HCT116 (cell line): ENCODE measurements at regions not wholly inside any gene's neighbourhood (a gene's known extent, or its start where the extent isn't known, plus 50 kb on each side); places are given as distances from the start of the nearest gene placed in this dataset.

Source experiments
- EGR1 ChIP-seq: IDR thresholded peaks from 2 replicates; pipeline ENCODE4 v1.6.1; 2012; ENCODE audit warnings: low read depth
- EZH2 ChIP-seq: fragments of 200-600 bp; sonication (generic); IDR thresholded peaks from 2 replicates; pipeline ENCODE4 v1.6.1; 2017; ENCODE audit warnings: antibody characterized with exemption, mixed run types
- EZH2phosphoT487 ChIP-seq: fragments of 200-600 bp; IDR thresholded peaks from 2 replicates; pipeline ENCODE4 v1.6.1; 2018; ENCODE audit warnings: antibody characterized with exemption, borderline replicate concordance
- FOSL1 ChIP-seq: IDR thresholded peaks from 2 replicates; pipeline ENCODE4 v1.6.1; 2012; ENCODE audit warnings: low read depth
- JUND ChIP-seq: IDR thresholded peaks from 2 replicates; pipeline ENCODE4 v1.6.1; 2012
- POLR2A ChIP-seq: IDR thresholded peaks from 2 replicates; pipeline ENCODE4 v1.7.0; 2011; ENCODE audit warnings: borderline replicate concordance; ENCODE audit not compliant: insufficient read depth, insufficient read length; ENCODE audit errors: extremely low read depth
- POLR2AphosphoS5 ChIP-seq: IDR thresholded peaks from 2 replicates; pipeline ENCODE4 v1.6.1; 2011; ENCODE audit warnings: mild to moderate bottlenecking, low read depth, low read length, moderate library complexity
- RAD21 ChIP-seq: IDR thresholded peaks from 2 replicates; pipeline ENCODE4 v1.6.1; 2012; ENCODE audit warnings: low read depth, mild to moderate bottlenecking
- TCF7L2 ChIP-seq: IDR thresholded peaks from 2 replicates; pipeline ENCODE4 v1.7.0; 2011; ENCODE audit warnings: borderline replicate concordance, inconsistent platforms; ENCODE audit not compliant: insufficient read depth, insufficient read length; ENCODE audit errors: extremely low read depth
- YY1 ChIP-seq: IDR thresholded peaks from 2 replicates; pipeline ENCODE4 v1.6.1; 2011; ENCODE audit warnings: low read length, low read depth, moderate library complexity, mild to moderate bottlenecking; ENCODE audit not compliant: insufficient replicate concordance; ENCODE audit errors: extremely low read depth
- TF ChIP-seq, protein P1 (sequence below), 3 experiments: fragments of 200-600 bp in 1 of 3; sonication (generic) in 1 of 3; IDR thresholded peaks in 2 of 3; conservative IDR thresholded peaks in 1 of 3; 2 replicates each; pipeline ENCODE4 v1.5.1; 2012 to 2017; ENCODE audit warnings: low read depth in 2 of 3, low read length in 2 of 3, antibody characterized with exemption in 1 of 3, borderline replicate concordance in 1 of 3, control low read depth in 1 of 3, mild to moderate bottlenecking in 1 of 3, mixed read lengths in 1 of 3, mixed run types in 1 of 3, moderate library complexity in 1 of 3; ENCODE audit not compliant: insufficient read depth in 1 of 3
- TF ChIP-seq, protein P2 (sequence below): IDR thresholded peaks from 2 replicates; pipeline ENCODE4 v1.6.1; 2012
- TF ChIP-seq, protein P3 (sequence below): IDR thresholded peaks from 2 replicates; pipeline ENCODE4 v1.6.1; 2012; ENCODE audit warnings: low read depth
- TF ChIP-seq, protein P4 (sequence below): IDR thresholded peaks from 2 replicates; pipeline ENCODE4 v1.6.1; 2012

DNA sequence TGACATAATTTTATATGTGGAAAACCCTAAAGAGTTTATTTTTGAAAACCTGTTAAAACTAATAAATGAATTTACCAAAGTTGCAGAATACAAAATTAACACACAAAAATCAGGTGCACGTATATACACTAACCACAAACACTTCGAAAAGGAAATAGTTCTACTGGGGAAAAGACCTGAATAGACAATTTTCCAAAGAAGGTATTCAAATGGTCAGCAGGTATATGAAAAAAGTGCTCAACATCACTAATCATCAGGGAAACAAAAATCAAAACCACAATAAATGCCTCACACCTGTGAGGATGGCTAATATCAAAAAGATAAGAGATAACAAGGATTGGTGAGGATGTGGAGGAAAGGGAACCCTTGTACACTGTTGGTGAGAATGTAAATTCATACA is 110.6 kb downstream of the PXDC1 start:
- TF ChIP-seq, protein P1, sequence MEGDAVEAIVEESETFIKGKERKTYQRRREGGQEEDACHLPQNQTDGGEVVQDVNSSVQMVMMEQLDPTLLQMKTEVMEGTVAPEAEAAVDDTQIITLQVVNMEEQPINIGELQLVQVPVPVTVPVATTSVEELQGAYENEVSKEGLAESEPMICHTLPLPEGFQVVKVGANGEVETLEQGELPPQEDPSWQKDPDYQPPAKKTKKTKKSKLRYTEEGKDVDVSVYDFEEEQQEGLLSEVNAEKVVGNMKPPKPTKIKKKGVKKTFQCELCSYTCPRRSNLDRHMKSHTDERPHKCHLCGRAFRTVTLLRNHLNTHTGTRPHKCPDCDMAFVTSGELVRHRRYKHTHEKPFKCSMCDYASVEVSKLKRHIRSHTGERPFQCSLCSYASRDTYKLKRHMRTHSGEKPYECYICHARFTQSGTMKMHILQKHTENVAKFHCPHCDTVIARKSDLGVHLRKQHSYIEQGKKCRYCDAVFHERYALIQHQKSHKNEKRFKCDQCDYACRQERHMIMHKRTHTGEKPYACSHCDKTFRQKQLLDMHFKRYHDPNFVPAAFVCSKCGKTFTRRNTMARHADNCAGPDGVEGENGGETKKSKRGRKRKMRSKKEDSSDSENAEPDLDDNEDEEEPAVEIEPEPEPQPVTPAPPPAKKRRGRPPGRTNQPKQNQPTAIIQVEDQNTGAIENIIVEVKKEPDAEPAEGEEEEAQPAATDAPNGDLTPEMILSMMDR (IDR thresholded peaks at IDR 0.05 in 2 of 3, conservative IDR thresholded peaks at IDR 0.05 in 1 of 3; ENCODE audit: borderline replicate concordance in 1 of 3, insufficient read depth in 1 of 3, low read depth in 2 of 3, low read length in 2 of 3) = no peak
- no peak for TF ChIP-seq TCF7L2
- no peak for TF ChIP-seq POLR2AphosphoS5
- no peak for TF ChIP-seq EZH2
- TF ChIP-seq, protein P2, sequence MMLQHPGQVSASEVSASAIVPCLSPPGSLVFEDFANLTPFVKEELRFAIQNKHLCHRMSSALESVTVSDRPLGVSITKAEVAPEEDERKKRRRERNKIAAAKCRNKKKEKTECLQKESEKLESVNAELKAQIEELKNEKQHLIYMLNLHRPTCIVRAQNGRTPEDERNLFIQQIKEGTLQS = no peak
- TF ChIP-seq JUND = no peak
- TF ChIP-seq POLR2A = no peak
- no peak for TF ChIP-seq RAD21
- no peak for TF ChIP-seq EZH2phosphoT487
- no peak for TF ChIP-seq FOSL1
- TF ChIP-seq, protein P3, sequence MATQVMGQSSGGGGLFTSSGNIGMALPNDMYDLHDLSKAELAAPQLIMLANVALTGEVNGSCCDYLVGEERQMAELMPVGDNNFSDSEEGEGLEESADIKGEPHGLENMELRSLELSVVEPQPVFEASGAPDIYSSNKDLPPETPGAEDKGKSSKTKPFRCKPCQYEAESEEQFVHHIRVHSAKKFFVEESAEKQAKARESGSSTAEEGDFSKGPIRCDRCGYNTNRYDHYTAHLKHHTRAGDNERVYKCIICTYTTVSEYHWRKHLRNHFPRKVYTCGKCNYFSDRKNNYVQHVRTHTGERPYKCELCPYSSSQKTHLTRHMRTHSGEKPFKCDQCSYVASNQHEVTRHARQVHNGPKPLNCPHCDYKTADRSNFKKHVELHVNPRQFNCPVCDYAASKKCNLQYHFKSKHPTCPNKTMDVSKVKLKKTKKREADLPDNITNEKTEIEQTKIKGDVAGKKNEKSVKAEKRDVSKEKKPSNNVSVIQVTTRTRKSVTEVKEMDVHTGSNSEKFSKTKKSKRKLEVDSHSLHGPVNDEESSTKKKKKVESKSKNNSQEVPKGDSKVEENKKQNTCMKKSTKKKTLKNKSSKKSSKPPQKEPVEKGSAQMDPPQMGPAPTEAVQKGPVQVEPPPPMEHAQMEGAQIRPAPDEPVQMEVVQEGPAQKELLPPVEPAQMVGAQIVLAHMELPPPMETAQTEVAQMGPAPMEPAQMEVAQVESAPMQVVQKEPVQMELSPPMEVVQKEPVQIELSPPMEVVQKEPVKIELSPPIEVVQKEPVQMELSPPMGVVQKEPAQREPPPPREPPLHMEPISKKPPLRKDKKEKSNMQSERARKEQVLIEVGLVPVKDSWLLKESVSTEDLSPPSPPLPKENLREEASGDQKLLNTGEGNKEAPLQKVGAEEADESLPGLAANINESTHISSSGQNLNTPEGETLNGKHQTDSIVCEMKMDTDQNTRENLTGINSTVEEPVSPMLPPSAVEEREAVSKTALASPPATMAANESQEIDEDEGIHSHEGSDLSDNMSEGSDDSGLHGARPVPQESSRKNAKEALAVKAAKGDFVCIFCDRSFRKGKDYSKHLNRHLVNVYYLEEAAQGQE = no peak
- TF ChIP-seq EGR1 = no peak
- TF ChIP-seq, protein P4, sequence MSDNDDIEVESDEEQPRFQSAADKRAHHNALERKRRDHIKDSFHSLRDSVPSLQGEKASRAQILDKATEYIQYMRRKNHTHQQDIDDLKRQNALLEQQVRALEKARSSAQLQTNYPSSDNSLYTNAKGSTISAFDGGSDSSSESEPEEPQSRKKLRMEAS = no peak
- TF ChIP-seq YY1 = no peak
